Renal cortex interstitium (tissue), 11 donors: ENCODE measurements at regions not wholly inside any gene's neighbourhood (a gene's known extent, or its start where the extent isn't known, plus 50 kb on each side); places are given as distances from the start of the nearest gene placed in this dataset.
A peak's percentile ranks its signal among the peaks of the same experiment; 100 is the strongest.
"Not testable (repeated sequence)": the region's sequence is repeated elsewhere in the genome, so short reads cannot be mapped to it uniquely, and the experiment has no call there.

Source experiments
- DNase-seq, 11 donors: peaks; one replicate each; pipeline ENCODE4 v3.0.0-alpha.2; 2013; ENCODE audit warnings: low read depth in 9 of 11, low spot score in 4 of 11; ENCODE audit errors: extremely low read depth in 1 of 11

DNA sequence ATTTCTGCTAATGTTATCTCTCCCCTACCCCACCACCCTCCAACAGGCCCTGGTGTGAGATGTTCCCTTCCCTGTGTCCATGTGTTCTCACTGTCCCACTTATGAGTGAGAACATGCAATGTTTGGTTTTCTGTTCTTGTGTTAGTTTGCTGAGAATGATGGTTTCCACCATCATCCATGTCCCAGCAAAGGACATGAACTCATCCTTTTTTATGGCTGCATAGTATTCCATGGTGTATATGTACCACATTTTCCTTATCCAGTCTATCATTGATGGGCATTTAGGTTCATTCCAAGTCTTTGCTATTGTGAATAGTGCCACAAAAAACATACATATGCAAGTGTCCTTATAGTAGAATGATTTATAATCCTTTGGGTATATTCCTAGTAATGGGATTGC lies 104.5 kb downstream of the ZNF33B start:
- DNase-seq: not testable (repeated sequence)

DNA sequence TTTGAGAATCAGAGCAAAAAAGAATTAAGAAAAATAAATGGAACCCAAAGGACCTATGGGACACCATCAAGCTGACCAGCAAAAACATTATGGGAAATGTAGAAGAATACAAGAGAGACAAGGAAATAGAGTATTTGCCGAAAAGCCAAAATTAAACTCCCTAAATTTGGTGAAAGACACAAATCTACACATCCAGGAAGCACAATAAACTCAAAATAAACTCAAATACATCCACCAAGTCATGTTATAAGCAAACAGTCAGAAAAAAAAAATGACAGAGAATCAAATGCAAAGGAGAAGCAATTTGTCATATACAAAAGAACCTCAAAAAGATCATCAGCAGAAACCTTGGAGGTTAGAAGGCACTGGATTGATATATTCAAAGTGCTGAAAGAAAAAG lies 105.4 kb downstream of the ZNF33B start:
- no peak for DNase-seq

DNA sequence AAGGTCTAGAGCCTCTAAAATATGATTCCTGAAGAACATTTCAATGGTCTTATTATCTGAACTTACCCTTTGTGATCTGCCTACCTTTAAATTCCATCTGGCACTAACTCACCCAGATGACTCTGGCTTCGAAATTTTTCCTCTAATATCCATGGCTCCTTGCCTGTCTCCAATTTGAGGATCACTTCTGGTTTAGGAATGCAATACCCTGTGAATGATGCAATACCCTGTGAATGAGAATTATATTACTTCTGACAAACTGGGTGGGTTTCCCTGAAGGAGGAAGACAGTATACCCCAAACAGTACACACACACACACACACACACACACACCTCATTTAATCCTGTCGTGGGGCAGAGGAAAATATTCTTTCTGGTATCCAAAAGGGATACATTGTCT lies 115.3 kb downstream of the ZNF33B start:
- no peak for DNase-seq

DNA sequence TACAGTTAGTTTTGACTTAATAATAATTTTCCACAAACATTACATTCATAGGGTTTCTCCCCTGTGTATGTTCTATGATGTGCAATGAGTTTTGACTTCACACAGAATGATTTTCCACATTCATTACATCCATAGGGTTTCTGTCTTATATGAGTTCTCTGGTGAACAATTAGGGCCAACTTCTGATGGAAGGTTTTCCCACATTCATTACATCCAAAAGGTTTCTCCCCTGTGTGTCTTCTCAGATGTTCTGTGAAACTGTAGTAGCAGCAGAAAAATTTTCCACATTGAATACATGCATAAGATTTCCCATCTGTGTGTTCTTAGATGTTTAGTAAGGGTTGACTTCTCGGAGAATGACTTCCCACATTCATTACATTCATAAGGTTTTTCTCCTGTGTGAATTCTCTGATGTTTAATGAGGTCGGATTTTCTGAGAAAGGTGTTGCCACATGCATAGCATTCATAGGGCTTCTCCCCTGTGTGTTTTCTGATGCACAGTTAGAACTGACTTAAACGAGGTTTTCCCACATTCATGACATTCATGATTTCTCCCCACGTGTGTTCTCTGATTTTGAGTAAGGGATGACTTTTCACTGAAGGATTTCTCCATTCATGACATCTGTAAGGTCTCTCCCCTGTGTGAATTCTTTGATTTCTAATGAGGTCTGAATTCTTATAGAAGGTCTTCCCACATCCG lies 118.5 kb downstream of the ZNF33B start:
- DNase-seq: no peak

DNA sequence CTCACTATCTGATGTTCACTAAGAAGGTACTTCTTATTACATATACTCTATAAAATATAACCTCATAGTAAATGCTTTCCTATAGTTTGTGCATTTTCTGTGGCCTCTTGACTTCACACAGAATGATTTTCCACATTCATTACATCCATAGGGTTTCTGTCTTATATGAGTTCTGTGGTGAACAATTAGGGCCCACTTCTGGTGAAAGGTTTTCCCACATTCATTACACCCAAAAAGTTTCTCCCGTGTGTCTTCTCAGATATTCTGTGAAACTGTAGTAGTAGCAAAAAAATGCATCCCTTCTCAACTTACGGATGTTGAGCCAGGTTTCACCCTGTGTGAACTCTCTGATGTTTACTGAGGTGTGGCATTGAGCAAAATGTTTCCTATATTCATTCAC lies 119.3 kb downstream of the ZNF33B start:
- DNase-seq: no peak

DNA sequence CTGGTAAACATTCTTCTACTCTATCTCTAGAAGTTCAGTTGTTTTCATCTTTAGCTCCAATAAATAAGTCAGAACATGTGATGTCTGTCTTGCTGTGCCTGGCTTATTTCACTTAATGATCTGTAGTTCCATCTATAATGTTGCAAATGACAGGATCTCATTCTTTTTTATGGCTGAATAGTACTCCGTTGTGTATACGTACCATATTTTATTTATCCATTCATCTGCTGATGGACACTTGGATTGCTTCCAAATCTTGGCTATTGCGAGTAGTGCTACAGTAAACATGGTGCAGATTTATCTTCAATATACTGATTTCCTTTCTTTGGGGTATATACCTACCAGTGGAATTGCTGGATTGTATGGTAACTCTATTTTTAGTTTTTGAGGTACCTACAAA lies 124.4 kb downstream of the ZNF33B start:
- DNase-seq: no peak

DNA sequence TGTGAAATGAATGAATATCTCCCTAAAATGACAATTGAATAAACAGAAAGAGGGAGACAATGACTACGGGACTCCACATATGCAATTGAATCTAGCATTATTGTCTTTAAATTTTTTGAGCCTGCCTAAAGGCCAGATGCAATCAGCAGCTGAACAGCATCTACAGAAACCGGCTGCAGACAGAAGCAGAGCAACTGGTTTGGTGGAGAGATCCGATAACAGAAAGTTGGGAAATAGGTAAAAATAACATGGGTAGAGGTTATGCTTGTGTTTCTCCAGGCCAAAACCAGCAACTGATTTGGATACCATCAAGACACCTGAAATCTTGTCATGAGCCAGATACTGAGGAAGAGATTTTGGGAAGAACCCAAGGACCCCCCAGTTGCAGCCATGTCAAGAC lies 146.6 kb downstream of the ZNF33B start:
- DNase-seq: no peak

DNA sequence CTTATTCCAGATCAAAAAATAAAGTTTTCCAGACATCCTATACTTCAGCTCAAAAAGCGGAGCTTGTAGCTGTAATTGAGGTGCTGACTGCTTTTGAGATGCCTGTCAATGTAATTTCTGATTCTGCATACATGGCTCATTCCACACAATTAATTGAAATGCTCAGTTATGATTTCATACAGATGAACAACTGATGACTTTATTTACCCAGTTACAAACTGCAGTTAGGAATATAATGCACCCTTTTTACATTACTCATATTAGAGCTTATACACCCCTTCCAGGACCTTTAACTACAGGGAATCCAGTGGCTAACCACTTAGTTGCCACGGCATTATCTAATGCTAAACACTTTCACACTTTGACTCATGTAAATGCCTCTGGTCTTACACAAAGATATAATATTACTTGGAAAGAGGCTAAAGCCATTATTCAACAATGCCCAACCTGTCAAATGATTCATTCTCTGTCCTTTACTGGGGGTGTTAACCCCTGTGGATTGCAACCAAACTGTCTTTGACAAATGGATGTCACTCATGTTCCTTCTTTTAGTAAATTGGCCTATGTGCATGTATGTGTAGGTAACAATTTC lies 147.3 kb downstream of the ZNF33B start:
- no peak for DNase-seq

DNA sequence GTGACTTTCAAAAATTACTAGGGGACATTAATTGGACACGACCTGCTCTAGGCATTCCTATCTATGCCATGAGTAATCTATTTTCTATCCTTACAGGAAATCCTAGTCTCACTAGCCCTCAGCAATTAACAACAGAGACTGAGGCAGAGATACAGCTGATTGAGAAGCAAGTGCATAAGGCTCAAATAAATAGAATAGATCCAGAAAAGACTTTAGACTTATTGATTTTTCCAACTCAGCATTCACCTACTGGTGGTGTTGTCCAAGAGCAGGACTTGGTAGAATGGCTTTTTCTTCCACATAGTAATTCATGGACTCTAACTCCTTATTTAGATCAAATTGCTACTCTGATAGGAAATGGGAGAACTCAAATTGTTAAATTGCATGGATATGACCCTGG lies 148.0 kb downstream of the ZNF33B start:
- DNase-seq: no peak

DNA sequence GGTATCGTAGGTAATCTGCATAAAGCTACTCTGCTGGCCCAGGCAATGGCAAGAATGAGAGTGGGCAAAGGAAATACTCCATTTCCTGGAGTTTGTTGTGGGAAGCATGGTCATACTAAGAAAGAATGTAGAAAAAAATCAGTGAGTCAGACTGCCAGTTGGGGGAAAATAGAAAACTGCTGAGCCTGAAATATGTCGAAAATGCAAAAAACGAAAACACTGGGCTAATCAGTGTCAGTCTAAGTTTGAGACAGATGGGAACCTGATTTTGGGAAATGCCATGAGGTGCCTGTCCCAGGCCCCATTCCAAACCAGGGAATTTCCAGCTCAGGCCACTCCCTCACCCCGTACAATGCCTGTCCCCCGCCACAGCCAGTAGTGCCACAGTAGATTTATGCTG lies 150.0 kb downstream of the ZNF33B start:
- DNase-seq: no peak

DNA sequence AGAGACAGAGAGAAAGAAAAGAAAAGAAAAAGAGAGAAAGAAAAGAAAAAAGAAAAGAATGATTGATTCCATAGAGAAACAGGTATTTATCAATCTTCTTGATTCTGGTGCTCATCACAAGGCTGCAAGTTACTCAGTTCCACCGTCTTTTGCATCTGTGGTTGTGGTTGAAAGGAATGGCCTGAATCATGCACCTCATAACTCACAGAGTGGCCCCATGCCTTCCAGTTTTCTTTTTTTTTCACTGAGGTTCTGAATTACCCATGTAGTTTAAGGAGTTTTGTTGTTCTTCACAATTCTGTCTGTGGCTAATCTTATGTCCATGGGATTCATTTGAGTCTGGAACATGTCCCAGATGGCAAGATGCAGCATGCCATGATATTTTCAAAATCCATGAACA lies 156.0 kb downstream of the ZNF33B start:
- no peak for DNase-seq

DNA sequence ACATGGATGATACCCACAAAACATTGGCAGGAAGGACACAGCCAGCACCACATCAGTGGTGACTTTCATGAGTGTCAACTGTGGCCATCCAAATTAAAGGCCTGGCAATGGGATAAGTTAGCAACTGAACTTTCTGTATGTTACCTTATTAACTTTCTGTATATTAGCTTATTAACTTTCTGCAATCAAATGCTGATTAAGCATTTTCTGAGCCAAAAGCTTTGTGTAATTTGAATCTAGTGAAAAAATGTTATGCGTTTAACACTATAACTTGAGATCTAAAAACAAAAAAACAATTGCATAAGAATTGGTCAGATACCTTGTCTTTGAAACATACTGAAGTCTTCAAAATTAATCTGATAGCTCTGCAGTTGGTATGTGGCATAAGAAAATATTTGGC lies 159.3 kb downstream of the ZNF33B start:
- no peak for DNase-seq

DNA sequence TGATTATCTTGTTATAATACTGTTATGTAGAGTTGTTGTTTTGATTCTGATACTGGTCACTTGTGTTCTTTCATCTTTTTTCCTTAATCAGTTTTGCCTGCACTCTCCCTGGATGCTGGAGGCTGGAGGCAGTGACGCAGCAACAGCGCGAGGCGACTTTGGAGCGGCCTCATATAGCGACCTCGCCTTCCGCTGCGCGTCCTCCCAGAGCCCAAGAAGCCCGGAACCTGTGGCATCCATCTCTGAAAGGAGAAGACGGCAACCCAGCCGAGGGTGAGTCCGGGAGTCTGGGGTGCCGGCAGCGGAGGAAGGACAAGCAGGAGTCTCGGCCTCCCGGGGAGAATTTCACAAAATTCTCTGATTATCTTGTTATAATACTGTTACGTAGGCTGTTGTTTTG lies 161.2 kb downstream of the ZNF33B start:
- no peak for DNase-seq

DNA sequence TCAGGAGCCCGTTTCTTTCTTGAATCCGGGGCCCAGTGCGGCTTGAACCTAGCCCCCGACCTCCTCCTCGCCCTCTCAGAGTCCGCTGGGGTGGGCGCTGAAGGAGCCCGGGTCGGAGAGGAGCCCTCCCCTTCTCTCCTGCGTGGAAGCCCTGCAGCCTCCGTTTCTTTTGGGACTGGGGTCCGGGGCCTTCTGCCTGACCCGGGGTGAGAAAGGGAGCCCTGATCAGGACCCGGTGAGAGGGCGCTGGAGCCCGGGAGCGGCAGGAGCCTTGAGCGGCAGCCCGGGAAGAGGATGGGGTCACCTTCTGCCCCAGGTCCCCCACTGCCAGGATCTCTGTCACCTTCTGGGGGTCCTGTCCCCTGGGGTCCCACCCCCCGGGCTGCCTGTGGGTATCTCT lies 162.3 kb downstream of the ZNF33B start:
- DNase-seq: no peak

DNA sequence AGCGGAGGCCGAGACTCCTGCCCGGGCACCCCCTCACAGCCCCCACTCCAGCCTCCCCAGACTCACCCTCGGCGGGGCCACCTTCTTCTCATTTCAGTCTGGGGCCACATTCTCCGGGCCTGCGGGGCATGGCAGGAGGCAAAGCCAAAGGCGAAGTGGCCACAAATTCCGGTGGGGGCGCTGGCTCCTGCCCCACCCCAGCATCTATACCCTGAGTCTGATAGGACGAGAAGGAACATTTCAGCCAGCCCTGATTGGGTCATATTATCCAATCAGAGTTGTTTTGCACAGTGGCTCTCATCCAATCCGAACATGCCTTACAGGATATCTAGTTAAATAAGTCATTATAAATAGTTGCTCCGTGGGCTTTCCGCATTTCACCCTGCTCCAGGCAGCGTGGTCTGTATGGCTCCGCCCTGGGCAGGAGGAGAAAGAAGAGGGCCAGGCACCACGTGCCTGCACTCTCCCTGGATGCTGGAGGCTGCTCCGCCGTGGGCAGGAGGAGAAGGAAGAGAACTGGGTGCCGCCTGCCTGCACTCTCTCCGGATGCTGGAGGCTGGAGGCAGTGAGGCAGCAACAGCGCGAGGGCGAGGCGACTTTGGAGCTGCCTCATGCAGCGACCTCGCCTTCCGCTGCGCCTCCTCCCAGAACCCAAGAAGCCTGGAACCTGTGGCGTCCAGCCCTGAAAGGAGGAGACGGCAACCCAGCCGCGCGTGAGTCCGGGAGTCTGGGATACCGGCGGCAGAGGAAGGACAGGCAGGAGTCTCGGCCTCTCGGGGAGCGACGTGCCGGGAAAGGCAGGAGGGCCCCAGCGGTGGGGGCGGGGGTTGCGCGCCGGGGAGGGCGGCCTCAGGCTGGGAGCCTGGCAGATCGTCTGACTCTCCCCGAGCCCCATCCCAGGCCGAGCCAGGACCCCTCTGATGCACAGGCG lies 162.9 kb downstream of the ZNF33B start:
- peak in 1 of 11 donors; percentile 2 for DNase-seq

DNA sequence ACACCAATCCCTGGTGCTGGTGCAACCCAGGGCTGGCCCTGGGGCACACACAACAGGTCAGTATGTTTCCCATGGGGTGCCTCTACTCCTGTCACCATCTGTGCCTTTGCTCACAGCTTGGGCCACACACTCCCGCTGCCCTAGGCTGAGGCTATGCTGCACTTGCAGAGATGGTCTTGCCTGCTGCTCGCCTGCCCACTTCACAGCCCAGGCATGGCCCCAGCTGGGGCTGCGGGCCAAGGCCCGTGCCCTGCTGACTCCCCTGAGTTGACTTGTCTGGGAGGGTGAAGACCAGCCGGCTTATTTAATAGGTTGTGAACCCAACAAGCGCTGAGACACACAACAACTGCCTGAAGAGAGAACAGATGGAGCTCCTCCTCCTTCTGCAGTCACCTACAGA lies 184.1 kb downstream of the ZNF33B start:
- DNase-seq: no peak

DNA sequence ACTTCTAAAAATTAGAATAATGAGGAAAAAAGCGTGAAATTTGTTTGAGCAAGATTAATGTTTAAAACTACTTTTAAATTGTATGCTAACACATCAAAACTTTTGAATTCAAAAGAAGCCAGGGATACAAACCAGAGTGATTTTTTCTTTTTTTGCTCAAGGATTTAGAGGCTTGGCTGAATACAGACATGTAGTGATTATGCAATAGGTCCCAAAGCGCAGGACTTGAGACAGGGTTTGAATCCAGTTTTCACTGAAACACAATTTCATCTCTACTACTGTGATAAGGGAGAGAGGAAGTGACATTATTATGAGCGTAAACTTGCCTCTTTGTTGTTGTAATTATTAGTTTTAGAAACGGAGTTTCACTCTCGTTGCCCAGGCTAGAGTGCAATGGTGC lies 207.3 kb downstream of the ZNF33B start:
- DNase-seq: no peak

DNA sequence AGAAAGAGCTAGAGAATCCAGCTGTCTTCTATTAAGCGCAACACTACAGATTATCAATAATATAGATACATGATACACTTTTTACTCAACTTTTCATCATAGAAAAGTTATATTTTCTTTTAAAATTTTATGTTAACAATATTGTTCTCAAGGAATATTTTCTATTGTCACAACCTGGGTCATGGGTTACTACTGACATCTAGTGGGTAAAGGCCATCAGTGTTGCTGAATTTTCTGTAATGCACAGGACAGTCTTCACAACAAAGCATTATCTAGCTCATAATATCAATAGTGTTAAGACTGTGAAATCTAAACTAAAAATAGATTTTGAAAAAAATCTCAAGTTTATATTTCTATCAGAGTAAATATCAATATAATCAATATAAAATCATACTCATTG lies 209.8 kb downstream of the ZNF33B start:
- DNase-seq: no peak

DNA sequence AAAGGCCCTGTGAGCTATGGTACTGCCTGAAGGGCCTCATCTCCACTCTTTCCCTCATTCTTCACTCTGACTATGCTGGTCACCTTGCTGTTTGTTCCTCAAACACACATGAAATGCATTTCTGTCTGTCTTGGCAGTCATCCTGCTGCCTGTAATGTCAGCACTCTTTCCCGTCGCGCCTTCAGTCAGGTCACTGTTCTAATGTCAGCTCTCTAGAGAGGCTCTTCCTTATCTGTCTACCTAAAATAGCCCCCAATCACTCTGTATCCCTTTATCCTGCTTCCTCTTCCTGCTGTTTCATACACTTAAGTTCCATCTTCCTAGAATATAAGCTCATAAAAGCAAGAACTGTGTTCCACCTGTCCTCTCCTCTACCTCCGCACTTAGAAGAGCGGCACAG lies 215.5 kb downstream of the ZNF33B start:
- no peak for DNase-seq

DNA sequence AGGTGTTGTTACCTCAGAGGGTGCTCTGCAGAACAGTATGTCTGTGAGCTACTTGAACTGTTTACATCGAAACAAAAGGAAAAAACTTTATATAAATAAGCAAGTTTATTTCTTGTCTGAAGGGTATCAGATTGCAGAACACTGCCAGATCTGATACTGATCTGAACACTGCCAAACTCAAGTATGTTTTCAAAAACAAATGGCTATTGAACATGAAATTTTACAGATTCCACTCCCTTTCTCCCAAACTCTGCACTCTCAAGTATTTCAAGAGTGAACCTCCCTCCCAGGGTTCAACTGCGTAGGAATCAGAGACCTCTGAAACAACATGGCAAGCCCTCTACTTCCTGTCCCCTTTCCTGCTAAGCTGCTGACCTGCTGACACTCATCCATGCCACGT lies 216.6 kb downstream of the ZNF33B start:
- no peak for DNase-seq
